DND-41 (cell line): ENCODE measurements at regions not wholly inside any gene's neighbourhood (a gene's known extent, or its start where the extent isn't known, plus 50 kb on each side); places are given as distances from the start of the nearest gene placed in this dataset.

Source experiments
- CTCF ChIP-seq: IDR thresholded peaks from 2 replicates; pipeline ENCODE4 v1.5.1; 2012; ENCODE audit warnings: borderline replicate concordance, low read length, moderate library complexity, mild to moderate bottlenecking; ENCODE audit not compliant: poor library complexity, severe bottlenecking; ENCODE audit errors: extremely low read depth
- EZH2 ChIP-seq: IDR thresholded peaks from 3 replicates; pipeline ENCODE4 v1.6.1; 2012; ENCODE audit warnings: borderline replicate concordance, low read depth, mild to moderate bottlenecking, moderate library complexity, low read length, inconsistent platforms; ENCODE audit not compliant: severe bottlenecking

GRCh38 chr1:234958066-234958705, 170.5 kb downstream of the TOMM20 start:
- no peak for TF ChIP-seq CTCF
- no peak for TF ChIP-seq EZH2
